IMR-90 (cell line): ENCODE measurements at regions not wholly inside any gene's neighbourhood (a gene's known extent, or its start where the extent isn't known, plus 50 kb on each side); places are given as distances from the start of the nearest gene placed in this dataset.

Source experiments
- ATAC-seq: fragments of 200-7000 bp; cut with Tn5 transposase; 2 replicates; pipeline ENCODE4 v1.9.1; 2020; ENCODE audit warnings: low read depth, mild to moderate bottlenecking, moderate library complexity
- BruUV-seq: library from RNA; stranded (reverse); fragments of 400-500 nt; replicated peaks from 2 replicates; lab custom pipeline; 2021; lab: Mats Ljungman, UMichigan
- CTCF ChIA-PET: fragments of 300-600 bp; formaldehyde crosslinking; extraction: SDS; loops from one replicate; lab custom pipeline; 2021; ENCODE audit warnings: antibody characterized with exemption; lab: Yijun Ruan, JAX
- POLR2A ChIA-PET: fragments of 300-600 bp; sonication (Branson Sonifier 250); formaldehyde crosslinking; loops from one replicate; lab custom pipeline; 2022; ENCODE audit warnings: antibody characterized with exemption; ENCODE audit not compliant: unreplicated experiment; lab: Charles Lee
- DNase-seq: peaks from one replicate; pipeline ENCODE4 v3.0.0; 2013
- H2AFZ ChIP-seq: replicated peaks from 2 replicates; pipeline ENCODE3; 2013; ENCODE audit warnings: low read length, mild to moderate bottlenecking; ENCODE audit not compliant: poor library complexity
- H2AK5ac ChIP-seq: 2 replicates; pipeline ENCODE4 v1.6.1; 2013; ENCODE audit warnings: low read depth, low read length, inconsistent platforms
- H2AK9ac ChIP-seq: replicated peaks from 2 replicates; pipeline ENCODE3; 2013; ENCODE audit warnings: mild to moderate bottlenecking, low read depth, low read length, moderate library complexity; ENCODE audit not compliant: poor library complexity
- H2BK120ac ChIP-seq: 2 replicates; pipeline ENCODE4 v1.6.1; 2013; ENCODE audit warnings: low read depth, low read length, inconsistent platforms
- H2BK15ac ChIP-seq: 3 replicates; pipeline ENCODE4 v1.6.1; 2013; ENCODE audit warnings: low read depth, low read length, inconsistent platforms
- H2BK20ac ChIP-seq: 2 replicates; pipeline ENCODE4 v1.6.1; 2013; ENCODE audit warnings: low read depth, mild to moderate bottlenecking, inconsistent platforms, low read length, moderate library complexity
- H2BK5ac ChIP-seq: 2 replicates; pipeline ENCODE4 v1.6.1; 2013; ENCODE audit warnings: mild to moderate bottlenecking, low read depth, low read length, inconsistent platforms; ENCODE audit not compliant: poor library complexity, severe bottlenecking
- H3K14ac ChIP-seq: replicated peaks from 2 replicates; pipeline ENCODE4 v1.6.1; 2013; ENCODE audit warnings: low read depth, low read length, inconsistent platforms
- H3K18ac ChIP-seq: 2 replicates; pipeline ENCODE4 v1.6.1; 2013; ENCODE audit warnings: low read depth, low read length, control low read depth
- H3K23ac ChIP-seq: 2 replicates; pipeline ENCODE4 v1.6.1; 2013; ENCODE audit warnings: low read depth, low read length, inconsistent platforms
- H3K27ac ChIP-seq: 2 replicates; pipeline ENCODE4 v1.5.1; 2013; ENCODE audit warnings: mild to moderate bottlenecking, control low read depth, low read length; ENCODE audit not compliant: insufficient read depth
- H3K27me3 ChIP-seq: 2 replicates; pipeline ENCODE4 v1.6.1; 2013; ENCODE audit warnings: low read length; ENCODE audit not compliant: control insufficient read depth, insufficient read depth
- H3K36me3 ChIP-seq: 2 replicates; pipeline ENCODE4 v1.6.1; 2013; ENCODE audit warnings: low read length, mixed read lengths; ENCODE audit not compliant: control insufficient read depth, insufficient read depth
- H3K4ac ChIP-seq: 2 replicates; pipeline ENCODE4 v1.6.1; 2013; ENCODE audit warnings: low read depth, low read length, inconsistent platforms
- H3K4me1 ChIP-seq: 2 replicates; pipeline ENCODE4 v1.6.1; 2013; ENCODE audit warnings: low read length, mixed read lengths; ENCODE audit not compliant: control insufficient read depth, insufficient read depth
- H3K4me2 ChIP-seq: 2 replicates; pipeline ENCODE4 v1.6.1; 2013; ENCODE audit warnings: low read depth, mild to moderate bottlenecking, control low read depth, low read length, moderate library complexity
- H3K4me3 ChIP-seq: 2 replicates; pipeline ENCODE4 v1.5.1; 2013; ENCODE audit warnings: low read depth, mild to moderate bottlenecking, control low read depth, low read length, moderate library complexity; ENCODE audit not compliant: insufficient read depth
- H3K56ac ChIP-seq: 2 replicates; pipeline ENCODE4 v1.6.1; 2013; ENCODE audit warnings: low read length, inconsistent platforms; ENCODE audit not compliant: insufficient read depth; ENCODE audit errors: extremely low read depth
- H3K79me1 ChIP-seq, 2 experiments: 2 replicates each; pipeline ENCODE4 v1.6.1; 2013; ENCODE audit warnings: low read length in 2 of 2, inconsistent platforms in 1 of 2, low read depth in 1 of 2
- H3K9ac ChIP-seq: 2 replicates; pipeline ENCODE4 v1.6.1; 2013; ENCODE audit warnings: low read depth, low read length, control low read depth
- H3K9me1 ChIP-seq: 2 replicates; pipeline ENCODE4 v1.6.1; 2013; ENCODE audit warnings: low read length, inconsistent platforms; ENCODE audit not compliant: insufficient read depth
- H3K9me3 ChIP-seq: 2 replicates; pipeline ENCODE4 v1.6.1; 2013; ENCODE audit warnings: low read length; ENCODE audit not compliant: control insufficient read depth, insufficient read depth
- H4K20me1 ChIP-seq: 2 replicates; pipeline ENCODE4 v1.6.1; 2013; ENCODE audit warnings: low read length, inconsistent platforms; ENCODE audit not compliant: insufficient read depth
- H4K5ac ChIP-seq: 2 replicates; pipeline ENCODE4 v1.6.1; 2013; ENCODE audit warnings: mild to moderate bottlenecking, low read depth, low read length, control low read depth
- H4K8ac ChIP-seq, 2 experiments: 2 replicates each; pipeline ENCODE4 v1.6.1; 2013; ENCODE audit warnings: low read depth in 2 of 2, low read length in 2 of 2, control low read depth in 1 of 2, inconsistent platforms in 1 of 2
- H4K91ac ChIP-seq: 2 replicates; pipeline ENCODE4 v1.6.1; 2013; ENCODE audit warnings: low read depth, low read length, inconsistent platforms; ENCODE audit not compliant: insufficient read depth
- BHLHE40 ChIP-seq: fragments of 150-350 bp; IDR thresholded peaks from 2 replicates; pipeline ENCODE4 v1.6.1; 2016; ENCODE audit warnings: mild to moderate bottlenecking, low read depth, low read length
- CEBPB ChIP-seq: IDR thresholded peaks from 2 replicates; pipeline ENCODE4 v1.6.1; 2012; ENCODE audit warnings: low read depth, low read length, improper control_type of control experiment
- CHD1 ChIP-seq: IDR thresholded peaks from 2 replicates; pipeline ENCODE4 v1.6.1; 2012; ENCODE audit warnings: low read depth, low read length, improper control_type of control experiment
- CTCF ChIP-seq: conservative IDR thresholded peaks from 2 replicates; pipeline ENCODE4 v1.5.1; 2012; ENCODE audit warnings: mild to moderate bottlenecking, low read depth, low read length, improper control_type of control experiment
- ELK1 ChIP-seq: fragments of 150-350 bp; IDR thresholded peaks from 2 replicates; pipeline ENCODE4 v1.6.1; 2016; ENCODE audit warnings: low read depth, mild to moderate bottlenecking, low read length, moderate library complexity, borderline replicate concordance
- FOS ChIP-seq: fragments of 150-350 bp; IDR thresholded peaks from 2 replicates; pipeline ENCODE4 v1.6.1; 2016; ENCODE audit warnings: low read depth, low read length
- MAFK ChIP-seq: IDR thresholded peaks from 2 replicates; pipeline ENCODE4 v1.6.1; 2012; ENCODE audit warnings: low read depth, low read length, improper control_type of control experiment
- MAZ ChIP-seq: IDR thresholded peaks from 2 replicates; pipeline ENCODE4 v1.6.1; 2012; ENCODE audit warnings: low read depth, mild to moderate bottlenecking, low read length, improper control_type of control experiment, moderate library complexity, borderline replicate concordance
- MXI1 ChIP-seq: IDR thresholded peaks from 2 replicates; pipeline ENCODE4 v1.6.1; 2012; ENCODE audit warnings: low read depth, mild to moderate bottlenecking, low read length, moderate library complexity, borderline replicate concordance
- NFE2L2 ChIP-seq: fragments of 150-350 bp; IDR thresholded peaks from 2 replicates; pipeline ENCODE4 v1.6.1; 2016; ENCODE audit warnings: low read depth, mild to moderate bottlenecking, low read length
- POLR2A ChIP-seq: IDR thresholded peaks from 2 replicates; pipeline ENCODE4 v1.6.1; 2012; ENCODE audit warnings: mild to moderate bottlenecking, low read depth, low read length
- RAD21 ChIP-seq: IDR thresholded peaks from 2 replicates; pipeline ENCODE4 v1.6.1; 2012; ENCODE audit warnings: low read length, improper control_type of control experiment
- RCOR1 ChIP-seq: IDR thresholded peaks from 2 replicates; pipeline ENCODE4 v1.6.1; 2012; ENCODE audit warnings: mild to moderate bottlenecking, low read length, improper control_type of control experiment; ENCODE audit not compliant: insufficient replicate concordance
- RFX5 ChIP-seq: IDR thresholded peaks from 2 replicates; pipeline ENCODE4 v1.8.0; 2012; ENCODE audit warnings: low read depth, mild to moderate bottlenecking, low read length, moderate library complexity
- SMC3 ChIP-seq: fragments of 150-350 bp; IDR thresholded peaks from 2 replicates; pipeline ENCODE4 v1.6.1; 2016; ENCODE audit warnings: low read depth, mild to moderate bottlenecking, antibody characterized with exemption, low read length, moderate library complexity
- WGBS, 2 experiments: methylation state at CpG; one replicate each; pipeline versions ENCODE4 v1.1.5 to v1.1.7; 2013; ENCODE audit warnings: missing lambda C conversion rate in 2 of 2; ENCODE audit not compliant: insufficient read length in 1 of 2; ENCODE audit errors: extremely low coverage in 2 of 2; 5-methylcytosine and 5-hydroxymethylcytosine counted together
- dilution Hi-C: fragments of 300-500 bp; cut with HindIII; formaldehyde crosslinking; loops from one replicate; pipeline ENCODE4 v1.14.3; 2018; ENCODE audit warnings: low sequenced_read_pairs; ENCODE audit not compliant: unreplicated experiment
- in situ Hi-C: fragments of 300-500 bp; cut with MboI; formaldehyde crosslinking; loops from 3 replicates; pipeline ENCODE4 v1.14.3; 2019; ENCODE audit warnings: low sequenced_read_pairs, inconsistent platforms, mixed read lengths
- intact Hi-C: fragments of 100-400 bp; cut with micrococcal nuclease; formaldehyde crosslinking; loops from 2 replicates; pipeline ENCODE4 v1.10.0; 2022
- TF ChIP-seq, protein P1 (sequence below): fragments of 150-350 bp; IDR thresholded peaks from 2 replicates; pipeline ENCODE4 v1.6.1; 2017; ENCODE audit warnings: mild to moderate bottlenecking, antibody characterized with exemption, low read length, low read depth

DNA sequence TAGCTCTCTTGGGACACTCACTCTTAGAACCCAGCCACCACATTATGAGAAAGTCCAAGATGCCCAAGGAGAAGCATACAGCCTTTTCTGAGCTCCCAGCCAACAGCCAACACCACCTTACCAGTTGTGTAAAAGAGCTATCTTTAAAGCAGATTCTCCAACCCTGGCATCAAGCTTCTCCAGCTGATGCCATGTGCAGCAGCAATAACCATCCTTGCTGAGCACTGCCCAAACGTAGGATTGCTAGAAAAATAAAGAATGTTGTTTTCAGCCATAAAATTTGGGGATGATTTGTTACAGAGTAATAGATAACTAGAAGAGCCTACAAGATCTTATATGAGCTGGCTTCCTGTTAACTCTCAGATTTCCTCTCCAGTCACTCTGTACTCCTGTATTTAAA lies 443.7 kb upstream of the DYNLRB2 start:
- Histone ChIP-seq H3K36me3 (no peaks in the 10 kb centered on the region), H2AFZ (no peak overlapping the region), H2AK9ac (no peak overlapping the region), H4K5ac (no peak overlapping the region), H3K9ac (no peak overlapping the region), H3K14ac (no peak overlapping the region), H3K27me3 (no peaks in the 10 kb centered on the region), H3K4me3 (no peak overlapping the region), H3K23ac (no peak overlapping the region), H3K4me2 (no peak overlapping the region), H2BK5ac (no peak overlapping the region), H4K20me1 (no peaks in the 10 kb centered on the region), H3K4me1 (no peaks in the 10 kb centered on the region), H2BK120ac (no peak overlapping the region), H4K91ac (no peak overlapping the region), H4K8ac (no peak overlapping the region), H3K18ac (no peak overlapping the region), H3K4ac (no peak overlapping the region), H2AK5ac (no peak overlapping the region), H2BK15ac (no peak overlapping the region), H2BK20ac (no peak overlapping the region), H3K56ac (no peak overlapping the region), H3K79me1 (no peaks in the 10 kb centered on the region), H3K27ac (no peak overlapping the region), H3K9me3 (0 out of 2 replicates have a peak, but pooled peaks cover 2% of the 10 kb centered on the region), H3K9me1 (no peaks in the 10 kb centered on the region)
- WGBS, 2 experiments: no CpG with 5 or more reads among the region's 1 CpG
- ATAC-seq (no peak), DNase-seq (no peak)
- POLR2A ChIA-PET: no interaction called here
- dilution Hi-C loops: no loop called here
- in situ Hi-C loops: no loop called here
- intact Hi-C loops: loop anchor here (5.0 kb wide), 1 partner anchor 50 kb away; no protein-coding TSS in a partner anchor
- TF ChIP-seq RFX5: no peak
- no peak for TF ChIP-seq SMC3
- no peak for TF ChIP-seq FOS
- TF ChIP-seq, protein P1, sequence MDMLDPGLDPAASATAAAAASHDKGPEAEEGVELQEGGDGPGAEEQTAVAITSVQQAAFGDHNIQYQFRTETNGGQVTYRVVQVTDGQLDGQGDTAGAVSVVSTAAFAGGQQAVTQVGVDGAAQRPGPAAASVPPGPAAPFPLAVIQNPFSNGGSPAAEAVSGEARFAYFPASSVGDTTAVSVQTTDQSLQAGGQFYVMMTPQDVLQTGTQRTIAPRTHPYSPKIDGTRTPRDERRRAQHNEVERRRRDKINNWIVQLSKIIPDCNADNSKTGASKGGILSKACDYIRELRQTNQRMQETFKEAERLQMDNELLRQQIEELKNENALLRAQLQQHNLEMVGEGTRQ: no peak
- TF ChIP-seq MAFK: no peak
- no peak for TF ChIP-seq MXI1
- TF ChIP-seq CEBPB: no peak
- no peak for TF ChIP-seq RAD21
- no peak for TF ChIP-seq POLR2A
- TF ChIP-seq CTCF: no peak
- TF ChIP-seq ELK1: no peak
- no peak for TF ChIP-seq NFE2L2
- no peak for TF ChIP-seq MAZ
- TF ChIP-seq RCOR1: no peak
- TF ChIP-seq BHLHE40: no peak
- TF ChIP-seq CHD1: no peak
- CTCF ChIA-PET: no interaction called here
- no TSS peak for BruUV-seq
